ENCODE measurements at regions not wholly inside any gene's neighbourhood (a gene's known extent, or its start where the extent isn't known, plus 50 kb on each side); places are given as distances from the start of the nearest gene placed in this dataset.

GRCh38 chr4:157897855-157898370 is 274.9 kb downstream of the GASK1B start:
- TF ChIP-seq NRF1 (IDR thresholded peaks at IDR 0.05; ENCODE audit: low read depth, low read length) (no peak), CTCF (IDR thresholded peaks at IDR 0.05) (no peak), USF1 (IDR thresholded peaks at IDR 0.05; ENCODE audit: borderline replicate concordance, low read depth) (no peak), REST (IDR thresholded peaks at IDR 0.05; ENCODE audit: low read depth, low read length) (no peak), MAX (IDR thresholded peaks at IDR 0.05; ENCODE audit: low read depth) (no peak), EP300 (IDR thresholded peaks at IDR 0.05; ENCODE audit: borderline replicate concordance in 1 of 2, low read depth in 1 of 2, low read length in 1 of 2) (no peak), RFX5 (IDR thresholded peaks at IDR 0.05; ENCODE audit: low read length) (no peak), SMC3 (IDR thresholded peaks at IDR 0.05; ENCODE audit: low read depth, low read length) (no peak), YY1 (IDR thresholded peaks at IDR 0.05; ENCODE audit: low read depth) (no peak), ZBTB33 (IDR thresholded peaks at IDR 0.05; ENCODE audit: borderline replicate concordance, low read depth) (no peak), TAF1 (IDR thresholded peaks at IDR 0.05; ENCODE audit: borderline replicate concordance, low read depth, low read length) (no peak)
